Ascending aorta (tissue), 2 donors: ENCODE measurements at regions not wholly inside any gene's neighbourhood (a gene's known extent, or its start where the extent isn't known, plus 50 kb on each side); places are given as distances from the start of the nearest gene placed in this dataset.
A peak's percentile ranks its signal among the peaks of the same experiment; 100 is the strongest.

Experiments
- DNase-seq, 2 donors: peaks; one replicate each; pipeline ENCODE4 v3.0.0-alpha.2; 2019; ENCODE audit warnings: low spot score in 2 of 2
- H3K27ac ChIP-seq, 2 donors: fragments of 200-600 bp; sonication (generic); one replicate each; pipeline ENCODE4 v1.5.1; 2016 to 2017; ENCODE audit warnings: mild to moderate bottlenecking in 1 of 2
- H3K27me3 ChIP-seq: fragments of 200-600 bp; sonication (generic); one replicate; pipeline ENCODE4 v1.5.1; 2017
- H3K36me3 ChIP-seq, 2 donors: fragments of 200-600 bp; sonication (generic); one replicate each; pipeline ENCODE4 v1.5.1; 2016
- H3K4me1 ChIP-seq, 2 donors: fragments of 200-600 bp; sonication (generic); one replicate each; pipeline ENCODE4 v1.5.1; 2016 to 2017; ENCODE audit warnings: mild to moderate bottlenecking in 1 of 2
- H3K4me3 ChIP-seq, 2 donors: fragments of 200-600 bp; sonication (generic); one replicate each; pipeline ENCODE4 v1.5.1; 2016 to 2017; ENCODE audit warnings: mild to moderate bottlenecking in 1 of 2
- H3K9me3 ChIP-seq, 2 donors: fragments of 200-600 bp; sonication (generic); one replicate each; pipeline ENCODE4 v1.5.1; 2016
- intact Hi-C: fragments of 100-400 bp; cut with DNase I; formaldehyde crosslinking; loops from one replicate; pipeline ENCODE4 v1.15.1; 2023
- TF ChIP-seq, protein P1 (sequence below), 3 experiments: fragments of 200-600 bp in 2 of 3; fragments of 450-650 bp in 1 of 3; sonication (generic) in 2 of 3; IDR thresholded peaks; one replicate each; pipeline ENCODE4 v1.5.1; 2016 to 2019; ENCODE audit warnings: antibody characterized with exemption in 3 of 3, mild to moderate bottlenecking in 1 of 3, moderate library complexity in 1 of 3

DNA sequence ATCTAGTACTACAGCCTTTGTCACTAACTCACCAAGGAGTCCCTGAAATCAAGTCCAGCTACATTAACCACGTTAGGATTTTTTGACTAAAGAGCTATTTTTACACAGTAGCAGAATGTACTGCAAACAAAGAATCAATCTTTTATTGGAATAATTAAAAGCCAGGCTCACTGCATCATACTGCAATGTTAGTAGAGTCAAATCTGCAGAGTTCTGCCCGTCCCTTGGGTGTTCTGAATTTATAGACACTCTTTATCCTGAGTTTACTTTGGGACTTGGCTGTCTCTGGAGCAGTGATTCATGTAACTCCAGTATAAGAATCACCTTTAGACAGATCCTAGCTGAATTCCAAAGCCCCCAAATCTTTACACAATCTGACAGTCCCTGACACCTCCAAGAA lies 127.9 kb upstream of the THSD7B start:
- Histone ChIP-seq H3K9me3 (no peaks in the 10 kb centered on the region), H3K27ac (peak overlapping the region; percentile 57 to 69), H3K4me1 (peaks cover 0 to 15% of the 10 kb centered on the region in 2 donors), H3K36me3 (no peaks in the 10 kb centered on the region), H3K4me3 (no peak overlapping the region), H3K27me3 (no peaks in the 10 kb centered on the region)
- TF ChIP-seq, protein P1, sequence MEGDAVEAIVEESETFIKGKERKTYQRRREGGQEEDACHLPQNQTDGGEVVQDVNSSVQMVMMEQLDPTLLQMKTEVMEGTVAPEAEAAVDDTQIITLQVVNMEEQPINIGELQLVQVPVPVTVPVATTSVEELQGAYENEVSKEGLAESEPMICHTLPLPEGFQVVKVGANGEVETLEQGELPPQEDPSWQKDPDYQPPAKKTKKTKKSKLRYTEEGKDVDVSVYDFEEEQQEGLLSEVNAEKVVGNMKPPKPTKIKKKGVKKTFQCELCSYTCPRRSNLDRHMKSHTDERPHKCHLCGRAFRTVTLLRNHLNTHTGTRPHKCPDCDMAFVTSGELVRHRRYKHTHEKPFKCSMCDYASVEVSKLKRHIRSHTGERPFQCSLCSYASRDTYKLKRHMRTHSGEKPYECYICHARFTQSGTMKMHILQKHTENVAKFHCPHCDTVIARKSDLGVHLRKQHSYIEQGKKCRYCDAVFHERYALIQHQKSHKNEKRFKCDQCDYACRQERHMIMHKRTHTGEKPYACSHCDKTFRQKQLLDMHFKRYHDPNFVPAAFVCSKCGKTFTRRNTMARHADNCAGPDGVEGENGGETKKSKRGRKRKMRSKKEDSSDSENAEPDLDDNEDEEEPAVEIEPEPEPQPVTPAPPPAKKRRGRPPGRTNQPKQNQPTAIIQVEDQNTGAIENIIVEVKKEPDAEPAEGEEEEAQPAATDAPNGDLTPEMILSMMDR (IDR thresholded peaks at IDR 0.05) = no peak
- no peak for DNase-seq
- intact Hi-C loops = no loop called here

DNA sequence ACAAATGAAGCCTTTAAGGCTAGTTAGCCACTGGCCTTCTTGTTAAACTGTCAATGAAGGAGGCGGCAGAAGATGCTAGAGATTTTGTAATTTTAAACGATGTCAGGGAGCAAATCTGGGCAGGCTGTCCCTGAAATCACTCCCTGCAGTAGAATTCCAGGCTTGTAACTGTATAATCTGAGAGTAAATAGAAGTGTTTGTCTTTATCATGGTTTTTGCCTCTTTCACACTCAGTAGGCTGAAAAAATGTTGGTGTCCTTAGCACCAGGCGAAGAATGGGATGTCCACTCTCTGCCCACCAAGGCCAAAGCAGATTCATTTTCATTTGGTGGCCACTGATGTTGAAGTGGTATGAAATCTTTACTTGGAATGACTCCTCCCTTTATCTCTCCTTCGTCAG lies 136.9 kb upstream of the THSD7B start:
- H3K4me1 ChIP-seq = no peaks in the 10 kb centered on the region
- intact Hi-C loops = no loop called here
- no peaks in the 10 kb centered on the region for H3K9me3 ChIP-seq
- H3K27me3 ChIP-seq = no peaks in the 10 kb centered on the region
- TF ChIP-seq, protein P1 (IDR thresholded peaks at IDR 0.05) = no peak
- no peak for DNase-seq
- H3K4me3 ChIP-seq = no peak overlapping the region
- no peaks in the 10 kb centered on the region for H3K36me3 ChIP-seq
- no peak overlapping the region for H3K27ac ChIP-seq

DNA sequence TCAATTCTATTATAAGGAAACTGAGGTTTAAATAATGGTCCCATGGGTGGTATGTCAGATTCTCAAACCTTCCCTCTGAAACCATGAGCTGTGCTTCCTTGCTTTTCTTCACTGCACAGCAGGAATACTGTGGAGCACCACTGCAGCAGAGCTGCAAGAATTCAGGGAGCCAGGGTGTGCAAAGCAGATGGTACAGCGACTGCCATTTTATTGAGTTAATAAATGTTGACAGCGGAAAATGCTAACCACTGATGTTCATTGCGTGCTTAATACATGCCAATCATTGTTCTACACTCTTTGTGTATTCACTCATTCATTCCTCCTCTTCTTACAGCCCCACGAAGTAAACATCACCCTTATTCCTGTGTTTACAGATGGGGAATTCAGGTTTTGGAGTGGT lies 152.2 kb upstream of the THSD7B start:
- H3K9me3 ChIP-seq = no peaks in the 10 kb centered on the region
- intact Hi-C loops = no loop called here
- H3K36me3 ChIP-seq = no peaks in the 10 kb centered on the region
- no peak for DNase-seq
- peaks cover 0 to 4% of the 10 kb centered on the region in 2 donors for H3K4me1 ChIP-seq
- H3K27me3 ChIP-seq = no peaks in the 10 kb centered on the region
- no peak overlapping the region for H3K27ac ChIP-seq
- no peak overlapping the region for H3K4me3 ChIP-seq
- TF ChIP-seq, protein P1 (IDR thresholded peaks at IDR 0.05) = no peak

DNA sequence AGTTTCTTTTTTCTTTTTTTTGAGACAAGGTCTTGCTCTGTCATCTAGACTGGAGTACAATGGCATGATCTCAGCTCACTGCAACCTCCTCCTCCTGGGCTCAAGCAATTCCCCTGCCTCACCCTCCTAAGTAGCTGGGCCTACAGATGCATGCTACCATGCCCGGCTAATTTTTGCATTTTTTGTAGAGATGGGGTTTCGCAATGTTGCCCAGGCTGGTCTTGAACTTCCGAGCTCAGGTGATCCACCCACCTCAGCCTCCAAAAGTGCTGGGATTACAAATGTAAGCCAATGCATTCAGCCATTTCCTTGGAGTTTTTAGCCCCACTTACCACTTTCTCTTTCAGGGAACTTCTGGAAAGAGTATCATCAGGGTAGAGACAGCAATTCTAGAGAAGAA lies 153.3 kb upstream of the THSD7B start:
- Histone ChIP-seq H3K27me3 (no peaks in the 10 kb centered on the region), H3K9me3 (no peaks in the 10 kb centered on the region), H3K36me3 (no peaks in the 10 kb centered on the region), H3K4me3 (no peak overlapping the region), H3K4me1 (peaks cover 0 to 4% of the 10 kb centered on the region in 2 donors), H3K27ac (no peak overlapping the region)
- intact Hi-C loops = no loop called here
- TF ChIP-seq, protein P1 (IDR thresholded peaks at IDR 0.05) = no peak
- no peak for DNase-seq

DNA sequence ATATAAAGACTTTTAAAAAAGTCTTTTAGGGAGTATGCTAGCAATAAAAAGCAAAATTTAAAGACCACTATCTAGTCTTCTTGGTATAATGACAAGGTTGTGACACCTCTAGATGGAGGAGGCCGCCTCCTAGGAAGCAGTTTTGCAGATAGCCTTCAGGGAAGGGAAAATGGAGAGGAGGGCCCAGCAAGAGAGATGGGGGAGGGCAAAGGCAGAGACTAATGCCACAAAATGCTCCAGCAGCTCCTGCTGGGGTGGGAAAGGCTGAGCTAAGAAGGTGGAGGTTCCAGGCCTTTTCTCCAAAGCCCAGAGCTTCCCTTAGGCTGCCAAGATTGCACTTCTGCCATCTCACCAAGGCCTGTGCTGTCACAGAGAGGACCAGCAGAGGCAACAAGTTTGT lies 153.9 kb upstream of the THSD7B start:
- H3K36me3 ChIP-seq = no peaks in the 10 kb centered on the region
- DNase-seq = no peak
- intact Hi-C loops = no loop called here
- H3K27ac ChIP-seq = peak overlapping the region in 1 of 2 donors; percentile 10
- H3K4me1 ChIP-seq = peaks cover 0 to 4% of the 10 kb centered on the region in 2 donors
- H3K27me3 ChIP-seq = no peaks in the 10 kb centered on the region
- no peak overlapping the region for H3K4me3 ChIP-seq
- TF ChIP-seq, protein P1 (IDR thresholded peaks at IDR 0.05) = no peak
- no peaks in the 10 kb centered on the region for H3K9me3 ChIP-seq

DNA sequence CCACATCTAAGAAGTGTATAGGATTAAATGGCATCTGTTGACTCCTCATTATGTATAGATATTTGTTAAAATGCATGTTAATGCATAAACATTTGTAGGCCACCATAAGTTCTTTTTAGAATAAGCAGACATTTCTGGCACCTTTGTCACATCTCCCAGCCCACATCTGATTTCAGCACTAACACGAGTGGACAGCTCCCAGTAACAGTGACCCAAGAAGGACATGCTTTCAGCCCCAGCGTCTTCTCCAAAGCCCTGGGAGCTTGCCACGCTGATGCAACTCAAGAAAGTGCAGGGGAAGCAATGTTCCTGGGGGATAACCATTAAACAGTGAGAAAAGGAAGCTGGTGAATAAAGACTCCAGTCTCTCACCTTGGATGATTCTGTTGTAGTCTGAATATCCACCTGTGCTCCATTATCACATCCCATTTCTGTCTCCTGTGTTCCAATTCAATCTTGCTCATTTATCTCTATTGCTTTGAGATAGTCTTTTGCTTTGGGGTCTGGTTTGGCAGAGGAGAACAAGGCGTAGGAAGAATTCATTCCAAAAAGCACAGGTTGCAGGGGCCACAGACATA lies 182.6 kb upstream of the THSD7B start:
- Histone ChIP-seq H3K36me3 (no peaks in the 10 kb centered on the region), H3K4me3 (no peak overlapping the region), H3K4me1 (no peaks in the 10 kb centered on the region), H3K9me3 (no peaks in the 10 kb centered on the region), H3K27ac (no peak overlapping the region), H3K27me3 (no peaks in the 10 kb centered on the region)
- intact Hi-C loops = no loop called here
- TF ChIP-seq, protein P1 (IDR thresholded peaks at IDR 0.05) = no peak
- DNase-seq = no peak
